22Rv1 (cell line): ENCODE measurements at regions not wholly inside any gene's neighbourhood (a gene's known extent, or its start where the extent isn't known, plus 50 kb on each side); places are given as distances from the start of the nearest gene placed in this dataset.
A peak's percentile ranks its signal among the peaks of the same experiment; 100 is the strongest.

Experiments used
- ZFX ChIP-seq: fragments of 450-650 bp; IDR thresholded peaks from 2 replicates; pipeline ENCODE4 v1.6.1; 2017; ENCODE audit warnings: antibody characterized with exemption, borderline replicate concordance
- TF ChIP-seq, protein P1 (sequence below): fragments of 450-650 bp; IDR thresholded peaks from 2 replicates; pipeline ENCODE4 v1.5.1; 2017; ENCODE audit warnings: mild to moderate bottlenecking

DNA sequence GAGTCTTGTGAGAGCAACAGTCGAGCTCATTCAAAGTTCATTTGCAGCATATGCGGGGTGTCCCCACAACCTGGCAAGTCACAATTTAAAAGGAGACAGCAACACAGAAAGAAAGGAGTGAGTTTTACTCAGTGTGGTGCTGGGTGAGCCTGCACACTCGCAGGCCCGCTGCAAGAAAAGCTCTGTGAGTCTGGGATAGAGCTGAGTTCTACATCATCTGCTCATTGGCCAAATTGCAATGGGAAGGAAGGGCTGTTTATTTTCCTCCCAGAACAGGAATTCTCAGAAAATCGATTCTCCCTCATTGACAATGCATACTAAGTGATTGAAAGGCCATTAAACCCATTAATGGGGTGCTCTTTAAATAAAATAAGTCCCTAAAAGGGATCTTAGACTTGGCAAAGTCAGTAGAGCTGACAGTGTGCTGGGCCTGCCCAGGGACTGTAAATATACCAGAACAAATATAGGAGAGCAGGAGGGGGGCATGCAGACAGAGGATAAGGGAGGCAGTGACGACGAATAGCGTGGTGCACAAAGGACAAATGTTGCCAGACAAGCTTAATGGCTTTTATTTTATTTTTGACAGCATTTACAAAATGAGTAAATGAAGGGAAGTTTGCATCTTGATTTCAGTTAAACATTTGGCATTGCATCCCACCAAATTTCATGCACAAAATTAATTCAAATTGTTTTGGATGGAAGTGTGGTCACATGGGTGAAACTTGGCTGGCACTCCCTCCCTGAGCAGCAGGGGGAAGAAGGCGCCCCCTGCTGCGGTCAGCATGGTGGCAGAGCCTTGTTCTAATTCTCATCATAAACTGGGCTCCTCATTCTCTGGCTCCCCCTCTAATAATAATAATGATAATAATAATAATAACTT lies 215.7 kb downstream of the SNX10 start:
- TF ChIP-seq, protein P1, sequence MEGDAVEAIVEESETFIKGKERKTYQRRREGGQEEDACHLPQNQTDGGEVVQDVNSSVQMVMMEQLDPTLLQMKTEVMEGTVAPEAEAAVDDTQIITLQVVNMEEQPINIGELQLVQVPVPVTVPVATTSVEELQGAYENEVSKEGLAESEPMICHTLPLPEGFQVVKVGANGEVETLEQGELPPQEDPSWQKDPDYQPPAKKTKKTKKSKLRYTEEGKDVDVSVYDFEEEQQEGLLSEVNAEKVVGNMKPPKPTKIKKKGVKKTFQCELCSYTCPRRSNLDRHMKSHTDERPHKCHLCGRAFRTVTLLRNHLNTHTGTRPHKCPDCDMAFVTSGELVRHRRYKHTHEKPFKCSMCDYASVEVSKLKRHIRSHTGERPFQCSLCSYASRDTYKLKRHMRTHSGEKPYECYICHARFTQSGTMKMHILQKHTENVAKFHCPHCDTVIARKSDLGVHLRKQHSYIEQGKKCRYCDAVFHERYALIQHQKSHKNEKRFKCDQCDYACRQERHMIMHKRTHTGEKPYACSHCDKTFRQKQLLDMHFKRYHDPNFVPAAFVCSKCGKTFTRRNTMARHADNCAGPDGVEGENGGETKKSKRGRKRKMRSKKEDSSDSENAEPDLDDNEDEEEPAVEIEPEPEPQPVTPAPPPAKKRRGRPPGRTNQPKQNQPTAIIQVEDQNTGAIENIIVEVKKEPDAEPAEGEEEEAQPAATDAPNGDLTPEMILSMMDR = peak; percentile 12; the same call in 1 of the 2 replicates
- TF ChIP-seq ZFX = no peak
